ENCODE measurements at regions not wholly inside any gene's neighbourhood (a gene's known extent, or its start where the extent isn't known, plus 50 kb on each side); places are given as distances from the start of the nearest gene placed in this dataset.

DNA sequence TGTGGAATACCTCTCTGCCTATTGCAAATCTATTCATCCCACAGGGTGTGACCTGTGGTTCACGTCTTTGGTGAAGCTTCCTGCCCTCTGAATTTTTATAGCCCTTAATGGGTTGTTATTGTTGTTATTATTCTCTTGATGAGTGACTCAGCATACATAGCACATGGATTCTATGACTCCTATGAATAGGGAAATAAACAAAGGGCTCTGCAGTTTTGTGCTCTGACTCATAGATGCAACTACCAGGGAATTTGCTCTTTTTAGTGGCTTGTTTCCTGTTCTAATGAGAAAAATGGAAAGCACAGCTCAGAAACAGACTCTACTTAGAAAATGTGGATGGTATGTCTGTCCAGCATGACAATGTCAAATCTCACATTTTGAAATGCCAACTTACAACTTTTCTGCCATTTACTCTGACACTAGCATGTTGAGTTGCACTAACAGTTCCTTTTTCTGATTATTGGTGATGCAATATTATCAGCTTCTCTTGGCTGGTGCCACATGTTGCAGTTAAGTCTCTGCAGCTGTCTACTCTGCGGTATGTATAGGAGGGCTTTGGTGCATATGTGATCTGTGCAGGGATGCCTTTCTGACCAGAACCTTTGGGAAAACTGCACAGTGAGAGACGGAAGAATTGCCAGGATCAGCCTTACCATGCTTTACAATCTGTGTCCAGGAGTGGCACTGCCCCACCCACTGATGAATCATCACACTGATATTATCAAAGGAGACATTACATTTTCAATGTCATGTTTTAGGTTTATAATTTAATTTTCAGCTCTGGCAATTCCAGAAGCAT, 996.4 kb upstream of the WWC1 start:
- TF ChIP-seq CTCF (IDR thresholded peaks at IDR 0.05 in 8 of 11, conservative IDR thresholded peaks at IDR 0.05 in 3 of 11) (no peak), POLR2AphosphoS5 (IDR thresholded peaks at IDR 0.05) (no peak), POLR2A (IDR thresholded peaks at IDR 0.05) (no peak)
